Suprapubic skin (tissue), 3 donors: ENCODE measurements at regions not wholly inside any gene's neighbourhood (a gene's known extent, or its start where the extent isn't known, plus 50 kb on each side); places are given as distances from the start of the nearest gene placed in this dataset.

ENCODE experiments used
- POLR2A ChIP-seq, 2 donors: fragments of 450-650 bp; IDR thresholded peaks; one replicate each; pipeline ENCODE4 v1.6.1; 2017; ENCODE audit warnings: antibody characterized with exemption in 2 of 2, mild to moderate bottlenecking in 2 of 2, moderate library complexity in 2 of 2
- TF ChIP-seq, protein P1 (sequence below), 2 donors: fragments of 200-600 bp in 1 of 2; fragments of 450-650 bp in 1 of 2; sonication (generic) in 1 of 2; IDR thresholded peaks; one replicate each; pipeline ENCODE4 v1.5.1; 2016 to 2019; ENCODE audit warnings: antibody characterized with exemption in 2 of 2, mild to moderate bottlenecking in 1 of 2, moderate library complexity in 1 of 2

DNA sequence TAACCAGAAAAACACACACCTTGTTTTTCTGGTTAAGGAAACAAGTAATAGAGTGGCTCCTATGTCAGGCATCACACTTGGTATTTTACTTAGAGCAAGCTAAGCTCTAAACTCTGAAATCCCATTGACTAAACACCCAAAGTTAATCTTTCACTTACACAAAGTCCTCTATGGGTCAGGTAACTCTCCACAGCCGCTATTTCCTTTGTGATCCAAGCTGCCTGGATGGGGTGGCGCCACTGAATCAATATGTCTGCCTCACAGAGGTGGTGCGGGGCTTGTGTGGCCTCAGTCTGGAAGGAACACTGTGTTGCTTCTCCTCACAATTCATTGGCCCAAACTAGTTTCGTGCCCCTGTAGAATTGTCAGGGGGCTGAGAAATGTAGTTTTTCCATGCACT, 160.0 kb upstream of the E2F7 start:
- TF ChIP-seq, protein P1, sequence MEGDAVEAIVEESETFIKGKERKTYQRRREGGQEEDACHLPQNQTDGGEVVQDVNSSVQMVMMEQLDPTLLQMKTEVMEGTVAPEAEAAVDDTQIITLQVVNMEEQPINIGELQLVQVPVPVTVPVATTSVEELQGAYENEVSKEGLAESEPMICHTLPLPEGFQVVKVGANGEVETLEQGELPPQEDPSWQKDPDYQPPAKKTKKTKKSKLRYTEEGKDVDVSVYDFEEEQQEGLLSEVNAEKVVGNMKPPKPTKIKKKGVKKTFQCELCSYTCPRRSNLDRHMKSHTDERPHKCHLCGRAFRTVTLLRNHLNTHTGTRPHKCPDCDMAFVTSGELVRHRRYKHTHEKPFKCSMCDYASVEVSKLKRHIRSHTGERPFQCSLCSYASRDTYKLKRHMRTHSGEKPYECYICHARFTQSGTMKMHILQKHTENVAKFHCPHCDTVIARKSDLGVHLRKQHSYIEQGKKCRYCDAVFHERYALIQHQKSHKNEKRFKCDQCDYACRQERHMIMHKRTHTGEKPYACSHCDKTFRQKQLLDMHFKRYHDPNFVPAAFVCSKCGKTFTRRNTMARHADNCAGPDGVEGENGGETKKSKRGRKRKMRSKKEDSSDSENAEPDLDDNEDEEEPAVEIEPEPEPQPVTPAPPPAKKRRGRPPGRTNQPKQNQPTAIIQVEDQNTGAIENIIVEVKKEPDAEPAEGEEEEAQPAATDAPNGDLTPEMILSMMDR (IDR thresholded peaks at IDR 0.05): no peak
- no peak for TF ChIP-seq POLR2A (IDR thresholded peaks at IDR 0.05)
